Globus pallidus (tissue), 1 donor: ENCODE measurements at regions not wholly inside any gene's neighbourhood (a gene's known extent, or its start where the extent isn't known, plus 50 kb on each side); places are given as distances from the start of the nearest gene placed in this dataset.
"Not testable (repeated sequence)": the region's sequence is repeated elsewhere in the genome, so short reads cannot be mapped to it uniquely, and the experiment has no call there.

Experiments
- DNase-seq: peaks from one replicate; pipeline ENCODE4 v3.0.0-alpha.2; 2015; ENCODE audit warnings: low spot score

DNA sequence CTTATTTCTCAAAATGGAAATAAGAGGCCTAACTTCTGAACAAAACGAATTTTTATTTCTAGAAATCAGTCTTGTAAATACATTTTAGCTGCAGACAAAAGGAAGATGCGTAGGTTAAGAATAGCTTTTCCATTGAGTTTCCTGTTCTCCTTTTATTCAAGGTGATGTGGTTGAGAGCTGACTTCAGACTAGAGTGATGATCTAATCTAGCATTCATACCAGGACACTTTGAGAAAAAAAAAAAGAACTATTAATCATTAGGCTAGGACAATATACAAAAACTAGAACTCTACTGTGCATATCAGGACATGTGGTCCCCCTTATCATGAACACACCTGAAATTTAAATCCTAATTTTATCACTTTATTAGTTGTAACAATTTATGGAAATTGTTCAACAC, 884.5 kb upstream of the EPHA5 start:
- no peak for DNase-seq

DNA sequence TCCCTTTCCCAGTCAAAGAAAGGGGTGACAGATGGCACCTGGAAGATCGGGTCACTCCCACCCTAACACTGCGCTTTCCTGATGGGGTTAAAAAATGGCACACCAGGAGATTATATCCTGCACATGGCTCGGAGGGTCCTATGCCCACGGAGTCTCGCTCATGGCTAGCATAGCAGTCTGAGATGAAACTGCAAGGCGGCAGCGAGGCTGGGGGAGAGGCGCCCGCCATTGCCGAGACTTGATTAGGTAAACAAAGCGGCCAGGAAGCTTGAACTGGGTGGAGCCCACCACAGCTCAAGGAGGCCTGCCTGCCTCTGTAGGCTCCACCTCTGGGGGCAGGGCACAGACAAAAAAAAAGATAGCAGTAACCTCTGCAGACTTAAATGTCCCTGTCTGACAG, 875.0 kb upstream of the EPHA5 start:
- DNase-seq, result not testable (repeated sequence)

DNA sequence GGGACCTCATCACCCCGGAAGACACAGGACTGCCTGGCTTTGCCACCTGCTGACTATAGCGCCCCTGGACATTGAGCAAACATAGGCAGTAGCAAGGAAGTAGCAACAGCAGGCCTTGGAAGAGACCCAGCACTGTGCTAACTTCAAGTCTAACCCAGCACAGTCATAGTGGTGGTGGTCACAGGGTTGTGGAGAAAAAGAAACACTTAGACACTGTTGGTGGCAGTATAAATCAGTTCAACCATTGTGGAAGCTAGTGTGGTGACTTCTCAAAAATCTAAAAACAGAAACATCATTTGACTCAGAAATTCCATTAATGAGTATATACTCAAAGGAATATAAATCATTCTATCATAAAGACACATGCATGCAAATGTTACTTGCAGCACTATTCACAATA, 874.0 kb upstream of the EPHA5 start:
- DNase-seq, result no peak

DNA sequence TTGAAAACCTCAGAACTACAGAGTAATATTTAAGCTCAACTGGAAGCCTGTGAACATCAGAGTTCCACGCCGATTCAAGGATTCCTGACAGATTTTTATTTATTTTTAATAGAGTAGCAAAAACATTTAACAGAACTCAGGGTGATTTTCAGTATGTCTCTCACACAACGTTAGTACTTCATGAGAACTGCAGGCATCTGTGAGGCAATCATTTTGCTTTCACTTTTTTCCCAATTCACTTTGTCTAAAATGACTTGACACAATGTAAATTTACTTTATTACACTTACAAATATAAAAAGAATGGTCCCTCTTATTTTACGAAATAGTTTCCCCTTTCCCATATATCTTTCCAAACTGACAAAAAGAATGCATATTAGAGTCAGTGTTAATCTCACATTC, 869.5 kb upstream of the EPHA5 start:
- no peak for DNase-seq

- DNase-seq, result no peak
These were observed 854.5 kb upstream of the EPHA5 start for GRCh38 chr4:66524781-66525180.

- DNase-seq, result no peak
These were observed 852.0 kb upstream of the EPHA5 start for GRCh38 chr4:66522244-66522643.

- no peak for DNase-seq
These were observed 846.7 kb upstream of the EPHA5 start for GRCh38 chr4:66516940-66517339.

- no peak for DNase-seq
These were observed 836.7 kb upstream of the EPHA5 start for GRCh38 chr4:66506985-66507384.

GRCh38 chr4:66501997-66502396, 831.7 kb upstream of the EPHA5 start:
- DNase-seq, result no peak

GRCh38 chr4:66490729-66491128, 820.4 kb upstream of the EPHA5 start:
- no peak for DNase-seq

DNA sequence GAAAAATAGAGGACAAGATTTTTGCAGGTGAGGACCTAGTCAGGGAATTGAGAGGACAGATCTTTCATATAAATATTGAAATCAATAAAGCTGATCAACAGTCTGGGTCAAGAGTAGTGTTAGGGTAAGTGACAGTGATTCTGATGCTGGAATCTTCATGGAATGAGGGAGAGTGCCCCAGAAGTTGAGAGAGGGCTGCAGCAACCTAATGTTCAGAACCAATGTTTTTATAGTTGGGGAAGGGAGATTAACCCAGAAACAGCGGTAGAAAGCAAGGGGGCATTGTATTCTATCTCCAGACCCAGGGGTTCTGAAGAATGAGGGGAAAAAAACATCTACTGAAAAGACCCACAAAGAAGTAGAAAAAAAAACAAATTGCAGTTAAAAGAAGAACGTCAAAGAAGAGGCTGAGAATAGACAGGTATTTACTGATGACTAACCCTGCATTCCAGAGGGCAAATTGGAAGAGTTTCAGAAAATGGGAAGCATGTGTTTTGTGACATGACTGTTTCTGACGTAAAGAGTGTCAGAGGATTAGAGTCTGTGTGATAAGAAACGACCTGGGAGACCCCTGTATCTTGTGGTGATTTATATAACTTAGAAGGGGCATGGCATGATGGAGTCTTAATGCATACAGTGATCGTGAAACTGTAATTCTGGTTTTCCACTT, 819.6 kb upstream of the EPHA5 start:
- DNase-seq, result no peak

DNA sequence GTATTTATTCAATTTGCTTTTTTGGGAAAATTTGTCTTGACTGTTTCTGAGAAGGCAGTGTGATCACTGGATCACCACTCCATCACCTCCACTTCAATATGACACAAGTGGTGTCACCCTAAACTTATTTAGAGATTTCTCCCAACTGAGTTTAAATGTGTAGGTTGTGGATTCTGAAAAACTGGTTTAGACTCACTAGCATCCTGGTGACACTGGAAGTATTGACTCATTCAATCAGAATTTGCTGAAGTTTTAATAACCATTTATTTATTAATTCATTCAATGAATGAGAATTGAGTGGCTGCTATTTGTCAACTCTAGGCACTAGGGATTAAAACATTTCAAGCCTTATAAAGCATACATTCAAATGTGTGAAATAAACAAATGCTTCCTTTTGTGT, 819.1 kb upstream of the EPHA5 start:
- DNase-seq, result no peak

DNA sequence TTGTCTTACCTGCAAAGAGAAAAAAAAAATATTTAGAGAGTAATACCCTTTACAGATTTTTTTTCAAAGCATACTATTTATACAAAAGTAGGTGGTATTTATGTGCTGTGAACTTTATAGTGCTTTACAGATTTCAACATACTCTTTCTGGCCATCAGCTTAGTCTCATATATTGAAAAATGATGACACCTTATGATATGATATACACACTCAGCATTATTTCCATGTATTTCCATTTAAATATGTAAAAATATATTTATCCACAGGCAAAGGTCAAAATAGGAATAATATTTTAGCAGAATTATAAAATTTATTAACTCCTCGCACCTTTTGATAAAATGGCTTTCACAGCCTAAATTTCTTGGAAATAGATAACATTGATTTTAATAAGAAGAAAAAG, 815.8 kb upstream of the EPHA5 start:
- DNase-seq, result no peak

DNA sequence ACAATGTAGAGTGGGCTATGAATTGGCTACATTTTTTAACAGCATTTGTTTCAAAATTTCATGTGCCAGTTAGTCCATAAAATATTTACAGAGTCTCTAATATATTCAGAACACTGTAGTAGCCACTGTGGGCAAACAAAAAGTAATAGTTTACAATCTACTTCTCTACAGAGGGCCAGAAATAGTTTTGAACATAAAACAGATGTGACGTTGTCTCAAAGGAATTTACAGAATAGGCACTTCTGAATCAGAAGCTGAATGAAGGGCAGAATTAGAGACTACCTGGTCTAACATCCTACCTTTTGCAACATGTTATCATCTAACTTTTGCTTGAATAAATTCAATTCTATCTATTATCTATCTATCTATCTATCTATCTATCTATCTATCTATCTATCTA, 811.9 kb upstream of the EPHA5 start:
- DNase-seq, result no peak

- DNase-seq, result no peak
These were observed 805.3 kb upstream of the EPHA5 start for GRCh38 chr4:66475596-66475995.

- DNase-seq, result no peak
These were observed 794.8 kb upstream of the EPHA5 start for GRCh38 chr4:66465111-66465510.

DNA sequence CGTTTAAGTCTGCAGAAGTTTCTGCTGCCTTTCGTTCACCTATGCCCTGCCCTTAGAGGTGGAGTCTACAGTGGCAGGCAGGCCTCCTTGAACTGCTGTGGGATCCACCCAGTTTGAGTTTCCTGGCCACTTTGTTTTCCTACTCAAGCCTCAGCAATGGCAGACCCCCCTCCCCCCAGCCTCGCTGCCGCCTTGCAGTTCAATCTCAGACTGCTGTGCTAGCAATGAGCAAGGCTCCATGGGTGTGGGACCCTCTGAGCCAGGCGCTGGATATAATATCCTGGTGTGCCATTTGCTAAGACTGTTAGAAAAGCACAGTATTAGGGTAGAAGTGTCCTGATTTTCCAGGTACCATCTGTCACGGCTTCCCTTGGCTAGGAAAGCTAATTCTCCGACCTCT, 792.6 kb upstream of the EPHA5 start:
- not testable (repeated sequence) for DNase-seq

- DNase-seq, result no peak
These were observed 781.5 kb upstream of the EPHA5 start for GRCh38 chr4:66451741-66452140.

GRCh38 chr4:66443008-66443407, 772.7 kb upstream of the EPHA5 start:
- no peak for DNase-seq

DNA sequence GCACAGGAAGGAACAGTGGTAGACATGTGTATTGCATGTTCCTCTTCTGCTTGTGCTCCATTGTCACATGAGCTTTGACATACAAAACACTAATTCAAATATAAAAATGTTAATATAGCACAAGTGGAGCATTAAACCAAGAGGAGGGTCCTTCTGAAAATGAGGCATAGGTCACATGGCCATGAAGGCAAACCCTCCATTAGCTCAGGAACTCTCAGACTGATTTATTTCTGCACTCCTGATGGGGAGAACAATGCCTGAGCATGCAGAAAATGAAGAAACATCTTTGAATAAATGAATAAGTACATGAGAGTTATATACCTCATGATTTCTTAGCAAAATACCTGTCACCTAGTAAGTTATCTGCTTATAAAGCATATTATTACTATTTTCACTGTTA, 769.2 kb upstream of the EPHA5 start:
- no peak for DNase-seq

- no peak for DNase-seq
These were observed 763.4 kb upstream of the EPHA5 start for GRCh38 chr4:66433706-66434105.

- DNase-seq, result no peak
These were observed 760.6 kb upstream of the EPHA5 start for GRCh38 chr4:66430856-66431255.

DNA sequence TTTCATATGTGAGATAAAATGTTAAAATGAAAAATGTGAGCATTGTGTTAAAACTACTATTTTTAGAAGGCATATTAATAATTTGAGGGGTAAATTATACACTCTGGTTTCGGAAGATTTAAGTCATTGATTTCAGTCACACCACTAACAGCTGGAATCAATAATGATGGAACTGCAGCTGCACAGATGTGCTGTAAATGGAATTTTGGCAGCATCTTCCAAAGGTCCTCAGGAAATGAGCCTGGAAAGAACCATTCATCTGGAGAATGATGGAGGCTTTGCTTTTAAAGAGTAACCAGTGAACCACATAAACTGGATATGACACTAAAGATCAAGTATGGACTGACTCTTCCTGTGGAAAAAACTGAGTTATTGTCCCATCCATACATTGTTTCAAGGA, 759.0 kb upstream of the EPHA5 start:
- no peak for DNase-seq

DNA sequence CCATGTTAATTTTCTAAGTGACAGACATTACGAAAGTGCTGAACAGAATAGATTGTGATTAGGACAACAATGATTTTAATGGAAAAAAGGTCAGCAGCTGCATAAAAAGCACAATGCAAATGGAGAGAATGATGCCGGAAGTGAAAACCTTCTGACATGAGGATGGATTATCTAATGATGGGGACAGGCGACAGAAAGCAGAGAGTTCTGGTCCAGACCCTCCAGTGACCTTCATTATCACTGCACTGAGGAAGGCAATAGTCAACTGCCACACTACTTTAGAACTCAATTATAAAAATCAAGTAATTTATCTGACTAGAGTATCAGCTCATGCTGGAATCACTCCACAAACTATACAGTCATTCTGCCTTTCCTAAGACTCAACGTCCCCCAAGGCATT, 746.1 kb upstream of the EPHA5 start:
- DNase-seq, result no peak

DNA sequence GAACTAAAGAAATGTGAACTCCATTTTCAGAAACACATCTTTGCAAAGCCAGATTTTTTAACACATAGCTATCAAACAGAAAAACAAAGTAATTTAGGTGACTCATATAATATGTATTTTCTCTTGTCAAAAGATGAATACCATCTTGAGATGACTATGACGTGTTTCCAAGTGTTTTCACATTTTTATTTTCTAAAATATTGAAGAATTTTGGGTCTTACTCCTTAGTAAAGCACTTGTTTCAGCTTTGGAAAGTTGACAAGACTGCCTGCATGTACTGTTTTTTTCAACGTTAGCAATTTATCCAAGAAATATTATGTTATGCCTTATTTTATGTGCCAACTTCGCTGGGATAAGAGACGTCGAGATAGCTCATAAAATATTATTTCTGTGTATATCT, 733.9 kb upstream of the EPHA5 start:
- no peak for DNase-seq
